GM12878 (cell line): ENCODE measurements at regions not wholly inside any gene's neighbourhood (a gene's known extent, or its start where the extent isn't known, plus 50 kb on each side); places are given as distances from the start of the nearest gene placed in this dataset.
"Not testable (repeated sequence)": the region's sequence is repeated elsewhere in the genome, so short reads cannot be mapped to it uniquely, and the experiment has no call there.

Experiments used
- ATAC-seq: fragments of 200-7000 bp; cut with Tn5 transposase; 3 replicates; pipeline ENCODE4 v1.9.1; 2020; ENCODE audit warnings: mild to moderate bottlenecking, moderate library complexity
- BruUV-seq: library from RNA; stranded (reverse); fragments of 400-500 nt; replicated peaks from 2 replicates; lab custom pipeline; 2021; lab: Mats Ljungman, UMichigan
- CTCF ChIA-PET: fragments of 300-600 bp; sonication (Branson Sonifier 250); formaldehyde crosslinking; extraction: SDS; loops from one replicate; lab custom pipeline; 2021; ENCODE audit warnings: inconsistent platforms; lab: Yijun Ruan, JAX
- POLR2A ChIA-PET: fragments of 350-600 bp; formaldehyde crosslinking; extraction: SDS; loops from one replicate; lab custom pipeline; 2021; ENCODE audit warnings: inconsistent platforms; lab: Charles Lee
- RAD21 ChIA-PET: fragments of 300-600 bp; sonication (Branson Sonifier 250); formaldehyde crosslinking; loops from one replicate; lab custom pipeline; 2023; ENCODE audit warnings: antibody characterized with exemption; ENCODE audit not compliant: unreplicated experiment; lab: Charles Lee
- SMC1A ChIA-PET: fragments of 300-600 bp; sonication (Branson Sonifier 250); formaldehyde crosslinking; loops from one replicate; lab custom pipeline; 2023; ENCODE audit not compliant: unreplicated experiment, uncharacterized antibody; lab: Charles Lee
- DNase-seq: peaks from one replicate; pipeline ENCODE4 v3.0.0-alpha.2; 2011; ENCODE audit warnings: low read depth, low spot score
- FAIRE-seq: peaks from 3 replicates; lab custom pipeline; 2011; peaks lifted over from hg19 to GRCh38; lab: Jason Lieb, UNC
- H2AFZ ChIP-seq: 2 replicates; pipeline ENCODE4 v1.6.0; 2011; ENCODE audit warnings: low read depth, low read length, control low read depth; ENCODE audit not compliant: control insufficient read depth
- H3K27ac ChIP-seq: 2 replicates; pipeline ENCODE4 v1.5.1; 2011; ENCODE audit warnings: control low read depth; ENCODE audit not compliant: control insufficient read depth, insufficient read depth
- H3K27me3 ChIP-seq, 2 experiments: replicated peaks in 1 of 2; 2 replicates each; pipeline versions ENCODE4 v1.6.0 to v1.6.1; 2011; ENCODE audit warnings: low read length in 1 of 2; ENCODE audit not compliant: control insufficient read depth in 2 of 2, insufficient read depth in 2 of 2
- H3K36me3 ChIP-seq, 2 experiments: 2 replicates each; pipeline ENCODE4 v1.5.1; 2011; ENCODE audit warnings: low read length in 1 of 2; ENCODE audit not compliant: control insufficient read depth in 2 of 2, insufficient read depth in 2 of 2
- H3K4me1 ChIP-seq: 2 replicates; pipeline ENCODE4 v1.6.1; 2011; ENCODE audit warnings: mild to moderate bottlenecking, low read length, moderate library complexity, mixed read lengths; ENCODE audit not compliant: control insufficient read depth, insufficient read depth
- H3K4me2 ChIP-seq: 2 replicates; pipeline ENCODE4 v1.6.0; 2011; ENCODE audit warnings: control low read depth; ENCODE audit not compliant: control insufficient read depth, insufficient read depth
- H3K4me3 ChIP-seq: fragments of 200-600 bp; sonication (generic); 2 replicates; pipeline ENCODE4 v1.5.1; 2016
- H3K79me2 ChIP-seq: 2 replicates; pipeline ENCODE4 v1.6.0; 2011; ENCODE audit warnings: low read length; ENCODE audit not compliant: control insufficient read depth, insufficient read depth
- H3K9ac ChIP-seq: 2 replicates; pipeline ENCODE4 v1.8.0; 2011; ENCODE audit warnings: low read length, control low read depth, mixed read lengths; ENCODE audit not compliant: control insufficient read depth, insufficient read depth
- H3K9me3 ChIP-seq: replicated peaks from 3 replicates; pipeline ENCODE4 v1.5.1; 2011; ENCODE audit warnings: mild to moderate bottlenecking, low read length; ENCODE audit not compliant: control insufficient read depth, insufficient read depth
- H4K20me1 ChIP-seq: 2 replicates; pipeline ENCODE4 v1.6.0; 2011; ENCODE audit not compliant: control insufficient read depth, insufficient read depth
- CEBPB ChIP-seq, 2 experiments: fragments of 150-350 bp in 1 of 2; IDR thresholded peaks; 2 replicates each; pipeline ENCODE4 v1.6.1; 2012 to 2014; ENCODE audit warnings: low read depth in 2 of 2, low read length in 2 of 2, borderline replicate concordance in 1 of 2, inconsistent platforms in 1 of 2
- CREB1 ChIP-seq: IDR thresholded peaks from 2 replicates; pipeline ENCODE4 v1.6.1; 2012; ENCODE audit warnings: low read depth, mild to moderate bottlenecking, inconsistent platforms
- TAF1 ChIP-seq: IDR thresholded peaks from 2 replicates; pipeline ENCODE4 v1.6.1; 2011; ENCODE audit warnings: mild to moderate bottlenecking, low read depth, low read length, borderline replicate concordance
- WRNIP1 ChIP-seq: IDR thresholded peaks from 2 replicates; pipeline ENCODE4 v1.6.1; 2011; ENCODE audit warnings: low read depth, low read length, improper control_type of control experiment, borderline replicate concordance
- WGBS: methylation state at CpG from one replicate; pipeline ENCODE4 v1.1.6; 2016; ENCODE audit warnings: low lambda C conversion rate; ENCODE audit not compliant: insufficient replicate concordance, insufficient coverage; ENCODE audit errors: missing lambda C conversion rate; 5-methylcytosine and 5-hydroxymethylcytosine counted together
- in situ Hi-C: fragments of 300-500 bp; cut with MboI; formaldehyde crosslinking; loops from 9 replicates; pipeline ENCODE4 v1.14.3; 2018; ENCODE audit warnings: mixed read lengths
- intact Hi-C: fragments of 100-400 bp; cut with micrococcal nuclease; formaldehyde crosslinking; loops from one replicate; pipeline ENCODE4 v1.14.2; 2022; ENCODE audit not compliant: unreplicated experiment
- TF ChIP-seq, protein P1 (sequence below): fragments of 450-650 bp; IDR thresholded peaks from 2 replicates; pipeline ENCODE4 v1.6.1; 2014; ENCODE audit warnings: mild to moderate bottlenecking
- TF ChIP-seq, protein P2 (sequence below): fragments of 450-650 bp; IDR thresholded peaks from 2 replicates; pipeline ENCODE4 v1.6.1; 2016; ENCODE audit warnings: mild to moderate bottlenecking
- TF ChIP-seq, protein P3 (sequence below): fragments of 450-650 bp; IDR thresholded peaks from 2 replicates; pipeline ENCODE4 v1.6.1; 2018; ENCODE audit warnings: borderline replicate concordance, mild to moderate bottlenecking; ENCODE audit not compliant: partially characterized antibody

DNA sequence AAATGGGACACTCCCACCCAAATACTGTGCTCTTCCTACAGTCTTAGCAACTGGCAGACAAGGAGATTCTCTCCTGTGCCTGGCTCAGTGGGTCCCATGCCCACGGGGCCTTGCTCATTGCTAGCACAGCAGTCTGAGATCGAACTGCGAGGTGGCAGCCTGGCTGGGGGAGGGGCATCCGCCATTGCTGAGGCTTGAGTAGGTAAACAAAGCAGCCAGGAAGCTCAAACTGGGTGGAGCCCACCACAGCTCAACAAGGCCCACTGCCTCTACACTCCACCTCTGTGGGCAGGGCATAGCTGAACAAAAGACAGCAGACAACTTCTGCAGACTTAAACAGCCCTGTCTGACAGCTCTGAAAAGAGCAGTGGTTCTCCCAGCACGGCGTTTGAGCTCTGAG lies 174.8 kb downstream of the COL12A1 start:
- H3K4me2 ChIP-seq, RAD21 ChIA-PET, CTCF ChIA-PET, H3K9ac ChIP-seq, H4K20me1 ChIP-seq, in situ Hi-C loops, SMC1A ChIA-PET, DNase-seq, BruUV-seq, FAIRE-seq, H3K27me3 ChIP-seq, H3K4me3 ChIP-seq, ATAC-seq, H3K36me3 ChIP-seq, H3K27ac ChIP-seq, intact Hi-C loops, POLR2A ChIA-PET, H3K79me2 ChIP-seq, H3K4me1 ChIP-seq, H3K9me3 ChIP-seq, H2AFZ ChIP-seq: not testable (repeated sequence)
- WGBS, result 22% methylated on average over 6 of the region's 6 CpGs

DNA sequence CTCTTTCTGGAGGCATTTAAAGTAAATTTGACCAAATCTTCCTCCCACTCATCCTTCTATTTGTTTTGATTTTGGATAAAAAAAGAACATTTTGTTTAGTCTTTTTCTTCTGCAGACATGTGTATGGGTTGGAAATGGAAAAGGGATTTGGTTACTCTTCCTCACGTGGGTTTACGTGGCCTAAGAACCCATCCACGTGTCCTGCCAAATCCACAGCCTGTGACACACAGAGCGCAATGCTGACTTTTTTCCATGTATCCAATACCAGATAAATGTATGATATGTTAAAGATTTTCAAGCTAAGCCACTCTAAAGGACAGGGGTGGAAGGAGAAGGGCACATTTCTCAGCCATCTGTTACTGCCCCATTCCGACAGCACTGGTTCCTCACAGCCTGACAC lies 176.5 kb downstream of the COL12A1 start:
- Histone ChIP-seq H2AFZ (no peak overlapping the region), H3K4me2 (no peak overlapping the region), H3K79me2 (no peaks in the 10 kb centered on the region), H3K27ac (no peak overlapping the region)
- no peak for DNase-seq
- no peak for FAIRE-seq
- 6% methylated on average over 5 of the region's 5 CpGs for WGBS
- TF ChIP-seq CEBPB (IDR thresholded peaks at IDR 0.05; ENCODE audit: borderline replicate concordance in 1 of 2, low read depth in 2 of 2, low read length in 2 of 2) (no peak), TAF1 (no peak), CREB1 (no peak), WRNIP1 (no peak)
- TF ChIP-seq, protein P1, sequence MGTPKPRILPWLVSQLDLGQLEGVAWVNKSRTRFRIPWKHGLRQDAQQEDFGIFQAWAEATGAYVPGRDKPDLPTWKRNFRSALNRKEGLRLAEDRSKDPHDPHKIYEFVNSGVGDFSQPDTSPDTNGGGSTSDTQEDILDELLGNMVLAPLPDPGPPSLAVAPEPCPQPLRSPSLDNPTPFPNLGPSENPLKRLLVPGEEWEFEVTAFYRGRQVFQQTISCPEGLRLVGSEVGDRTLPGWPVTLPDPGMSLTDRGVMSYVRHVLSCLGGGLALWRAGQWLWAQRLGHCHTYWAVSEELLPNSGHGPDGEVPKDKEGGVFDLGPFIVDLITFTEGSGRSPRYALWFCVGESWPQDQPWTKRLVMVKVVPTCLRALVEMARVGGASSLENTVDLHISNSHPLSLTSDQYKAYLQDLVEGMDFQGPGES, result no peak
- TF ChIP-seq, protein P2, sequence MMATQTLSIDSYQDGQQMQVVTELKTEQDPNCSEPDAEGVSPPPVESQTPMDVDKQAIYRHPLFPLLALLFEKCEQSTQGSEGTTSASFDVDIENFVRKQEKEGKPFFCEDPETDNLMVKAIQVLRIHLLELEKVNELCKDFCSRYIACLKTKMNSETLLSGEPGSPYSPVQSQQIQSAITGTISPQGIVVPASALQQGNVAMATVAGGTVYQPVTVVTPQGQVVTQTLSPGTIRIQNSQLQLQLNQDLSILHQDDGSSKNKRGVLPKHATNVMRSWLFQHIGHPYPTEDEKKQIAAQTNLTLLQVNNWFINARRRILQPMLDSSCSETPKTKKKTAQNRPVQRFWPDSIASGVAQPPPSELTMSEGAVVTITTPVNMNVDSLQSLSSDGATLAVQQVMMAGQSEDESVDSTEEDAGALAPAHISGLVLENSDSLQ, result no peak
- TF ChIP-seq, protein P3, sequence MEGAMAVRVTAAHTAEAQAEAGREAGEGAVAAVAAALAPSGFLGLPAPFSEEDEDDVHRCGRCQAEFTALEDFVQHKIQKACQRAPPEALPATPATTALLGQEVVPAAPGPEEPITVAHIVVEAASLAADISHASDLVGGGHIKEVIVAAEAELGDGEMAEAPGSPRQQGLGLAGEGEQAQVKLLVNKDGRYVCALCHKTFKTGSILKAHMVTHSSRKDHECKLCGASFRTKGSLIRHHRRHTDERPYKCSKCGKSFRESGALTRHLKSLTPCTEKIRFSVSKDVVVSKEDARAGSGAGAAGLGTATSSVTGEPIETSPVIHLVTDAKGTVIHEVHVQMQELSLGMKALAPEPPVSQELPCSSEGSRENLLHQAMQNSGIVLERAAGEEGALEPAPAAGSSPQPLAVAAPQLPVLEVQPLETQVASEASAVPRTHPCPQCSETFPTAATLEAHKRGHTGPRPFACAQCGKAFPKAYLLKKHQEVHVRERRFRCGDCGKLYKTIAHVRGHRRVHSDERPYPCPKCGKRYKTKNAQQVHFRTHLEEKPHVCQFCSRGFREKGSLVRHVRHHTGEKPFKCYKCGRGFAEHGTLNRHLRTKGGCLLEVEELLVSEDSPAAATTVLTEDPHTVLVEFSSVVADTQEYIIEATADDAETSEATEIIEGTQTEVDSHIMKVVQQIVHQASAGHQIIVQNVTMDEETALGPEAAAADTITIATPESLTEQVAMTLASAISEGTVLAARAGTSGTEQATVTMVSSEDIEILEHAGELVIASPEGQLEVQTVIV, result no peak
- TF ChIP-seq, all 136 proteins: peak for 0
- no TSS peak for BruUV-seq
- H3K27me3 ChIP-seq, result no peaks in the 10 kb centered on the region
- no peak overlapping the region for H3K4me3 ChIP-seq
- ChIA-PET POLR2A (no interaction called here), RAD21 (no interaction called here), CTCF (no interaction called here), SMC1A (no interaction called here)
- no peaks in the 10 kb centered on the region for H3K36me3 ChIP-seq
- intact Hi-C loops (no loop called here), in situ Hi-C loops (no loop called here)
- ATAC-seq, result no peak
- no peaks in the 10 kb centered on the region for H3K4me1 ChIP-seq
- no peak overlapping the region for H3K9ac ChIP-seq
- H4K20me1 ChIP-seq, result no peaks in the 10 kb centered on the region
- H3K9me3 ChIP-seq, result no peaks in the 10 kb centered on the region
